ENCODE measurements at regions not wholly inside any gene's neighbourhood (a gene's known extent, or its start where the extent isn't known, plus 50 kb on each side); places are given as distances from the start of the nearest gene placed in this dataset.

DNA sequence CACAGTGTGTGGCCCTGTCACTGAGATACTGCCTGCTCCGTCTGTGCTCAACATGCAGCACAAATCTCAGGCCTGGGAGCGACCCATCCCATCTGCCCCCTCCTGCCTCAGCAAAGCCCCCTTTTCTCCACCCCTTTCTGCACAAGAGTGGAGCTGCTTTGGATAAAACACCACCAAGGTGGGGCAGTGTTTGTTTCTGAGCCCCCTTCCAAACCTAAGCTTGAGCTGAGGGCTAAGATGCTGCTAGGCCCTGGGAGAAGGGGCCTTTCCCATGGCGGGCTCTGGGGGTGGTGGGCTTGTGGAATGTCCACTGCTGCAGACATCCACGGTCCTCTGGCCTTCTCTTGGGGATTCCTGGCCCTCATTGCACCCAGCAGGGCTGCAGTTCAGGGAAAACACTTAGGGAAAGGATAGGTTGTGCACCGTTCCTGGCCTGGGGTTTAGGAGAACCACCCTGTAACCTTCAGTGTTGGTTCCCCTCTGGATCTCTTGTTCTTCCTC lies 594.1 kb downstream of the TBC1D22A start:
- Mint-ChIP-seq H3K27me3 (ENCODE audit: low read depth) (peaks cover 19% of the 10 kb centered on the region), H3K9me3 (peaks cover 51% of the 10 kb centered on the region), H3K4me1 (no peaks in the 10 kb centered on the region), H3K27ac (no peak overlapping the region), H3K36me3 (ENCODE audit: low read depth) (no peaks in the 10 kb centered on the region), H3K4me3 (no peak overlapping the region)
- TF ChIP-seq, protein P1, sequence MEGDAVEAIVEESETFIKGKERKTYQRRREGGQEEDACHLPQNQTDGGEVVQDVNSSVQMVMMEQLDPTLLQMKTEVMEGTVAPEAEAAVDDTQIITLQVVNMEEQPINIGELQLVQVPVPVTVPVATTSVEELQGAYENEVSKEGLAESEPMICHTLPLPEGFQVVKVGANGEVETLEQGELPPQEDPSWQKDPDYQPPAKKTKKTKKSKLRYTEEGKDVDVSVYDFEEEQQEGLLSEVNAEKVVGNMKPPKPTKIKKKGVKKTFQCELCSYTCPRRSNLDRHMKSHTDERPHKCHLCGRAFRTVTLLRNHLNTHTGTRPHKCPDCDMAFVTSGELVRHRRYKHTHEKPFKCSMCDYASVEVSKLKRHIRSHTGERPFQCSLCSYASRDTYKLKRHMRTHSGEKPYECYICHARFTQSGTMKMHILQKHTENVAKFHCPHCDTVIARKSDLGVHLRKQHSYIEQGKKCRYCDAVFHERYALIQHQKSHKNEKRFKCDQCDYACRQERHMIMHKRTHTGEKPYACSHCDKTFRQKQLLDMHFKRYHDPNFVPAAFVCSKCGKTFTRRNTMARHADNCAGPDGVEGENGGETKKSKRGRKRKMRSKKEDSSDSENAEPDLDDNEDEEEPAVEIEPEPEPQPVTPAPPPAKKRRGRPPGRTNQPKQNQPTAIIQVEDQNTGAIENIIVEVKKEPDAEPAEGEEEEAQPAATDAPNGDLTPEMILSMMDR (IDR thresholded peaks at IDR 0.05; ENCODE audit: unreplicated experiment in 3 of 3): no peak

- Mint-ChIP-seq H3K27ac (no peak overlapping the region), H3K36me3 (ENCODE audit: low read depth) (no peaks in the 10 kb centered on the region), H3K4me1 (no peaks in the 10 kb centered on the region), H3K4me3 (no peak overlapping the region), H3K27me3 (ENCODE audit: low read depth) (peaks cover 19% of the 10 kb centered on the region), H3K9me3 (peaks cover 49% of the 10 kb centered on the region)
- TF ChIP-seq, protein P1 (IDR thresholded peaks at IDR 0.05; ENCODE audit: unreplicated experiment in 3 of 3): no peak
Observed at GRCh38 chr22:47355776-47356510, 593.5 kb downstream of the TBC1D22A start.

GRCh38 chr22:47355388-47355725 lies 592.9 kb downstream of the TBC1D22A start:
- peaks cover 46% of the 10 kb centered on the region for H3K9me3 Mint-ChIP-seq
- H3K4me3 Mint-ChIP-seq: no peak overlapping the region
- H3K27me3 Mint-ChIP-seq (ENCODE audit: low read depth): peaks cover 19% of the 10 kb centered on the region
- H3K4me1 Mint-ChIP-seq: no peaks in the 10 kb centered on the region
- no peaks in the 10 kb centered on the region for H3K36me3 Mint-ChIP-seq (ENCODE audit: low read depth)
- TF ChIP-seq, protein P1 (IDR thresholded peaks at IDR 0.05; ENCODE audit: unreplicated experiment in 3 of 3): no peak
- no peak overlapping the region for H3K27ac Mint-ChIP-seq

- TF ChIP-seq, protein P1 (IDR thresholded peaks at IDR 0.05; ENCODE audit: unreplicated experiment in 3 of 3): no peak
- Mint-ChIP-seq H3K27me3 (ENCODE audit: low read depth) (peaks cover 18% of the 10 kb centered on the region), H3K36me3 (ENCODE audit: low read depth) (no peaks in the 10 kb centered on the region), H3K9me3 (peaks cover 46% of the 10 kb centered on the region), H3K27ac (no peak overlapping the region), H3K4me1 (no peaks in the 10 kb centered on the region), H3K4me3 (no peak overlapping the region)
Observed at GRCh38 chr22:47354668-47355387, 592.4 kb downstream of the TBC1D22A start.

- no peak overlapping the region for H3K4me3 Mint-ChIP-seq
- peaks cover 39% of the 10 kb centered on the region for H3K9me3 Mint-ChIP-seq
- no peak overlapping the region for H3K27ac Mint-ChIP-seq
- H3K36me3 Mint-ChIP-seq (ENCODE audit: low read depth): no peaks in the 10 kb centered on the region
- H3K27me3 Mint-ChIP-seq (ENCODE audit: low read depth): peaks cover 10% of the 10 kb centered on the region
- TF ChIP-seq, protein P1 (IDR thresholded peaks at IDR 0.05; ENCODE audit: unreplicated experiment in 3 of 3): no peak
- no peaks in the 10 kb centered on the region for H3K4me1 Mint-ChIP-seq
Observed at GRCh38 chr22:47352920-47353700, 590.7 kb downstream of the TBC1D22A start.

Data from nephron (organoid).